ENCODE measurements at regions not wholly inside any gene's neighbourhood (a gene's known extent, or its start where the extent isn't known, plus 50 kb on each side); places are given as distances from the start of the nearest gene placed in this dataset.

DNA sequence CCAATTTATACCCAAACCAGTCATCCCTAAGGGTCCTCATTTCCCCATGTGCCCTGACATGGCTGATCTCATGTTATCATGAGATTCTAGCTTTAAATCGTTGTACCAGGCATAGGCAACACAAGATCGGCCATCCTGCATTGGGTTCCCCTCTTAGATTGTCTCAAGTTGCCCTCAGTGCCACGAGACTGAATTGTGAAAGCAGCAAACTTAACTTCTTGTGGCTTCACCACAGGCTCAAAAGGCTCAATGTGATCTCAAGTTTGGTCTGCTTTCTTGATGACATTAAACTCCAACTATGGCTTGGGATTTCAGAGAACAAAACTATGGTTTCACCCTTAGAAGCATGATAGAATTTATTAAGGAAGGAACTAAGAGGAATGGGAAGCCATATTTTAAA lies 168.5 kb upstream of the SYT6 start:
- TF ChIP-seq, protein P1, sequence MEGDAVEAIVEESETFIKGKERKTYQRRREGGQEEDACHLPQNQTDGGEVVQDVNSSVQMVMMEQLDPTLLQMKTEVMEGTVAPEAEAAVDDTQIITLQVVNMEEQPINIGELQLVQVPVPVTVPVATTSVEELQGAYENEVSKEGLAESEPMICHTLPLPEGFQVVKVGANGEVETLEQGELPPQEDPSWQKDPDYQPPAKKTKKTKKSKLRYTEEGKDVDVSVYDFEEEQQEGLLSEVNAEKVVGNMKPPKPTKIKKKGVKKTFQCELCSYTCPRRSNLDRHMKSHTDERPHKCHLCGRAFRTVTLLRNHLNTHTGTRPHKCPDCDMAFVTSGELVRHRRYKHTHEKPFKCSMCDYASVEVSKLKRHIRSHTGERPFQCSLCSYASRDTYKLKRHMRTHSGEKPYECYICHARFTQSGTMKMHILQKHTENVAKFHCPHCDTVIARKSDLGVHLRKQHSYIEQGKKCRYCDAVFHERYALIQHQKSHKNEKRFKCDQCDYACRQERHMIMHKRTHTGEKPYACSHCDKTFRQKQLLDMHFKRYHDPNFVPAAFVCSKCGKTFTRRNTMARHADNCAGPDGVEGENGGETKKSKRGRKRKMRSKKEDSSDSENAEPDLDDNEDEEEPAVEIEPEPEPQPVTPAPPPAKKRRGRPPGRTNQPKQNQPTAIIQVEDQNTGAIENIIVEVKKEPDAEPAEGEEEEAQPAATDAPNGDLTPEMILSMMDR (IDR thresholded peaks at IDR 0.05) = no peak
- TF ChIP-seq POLR2A (IDR thresholded peaks at IDR 0.05) = no peak
